ENCODE measurements at regions not wholly inside any gene's neighbourhood (a gene's known extent, or its start where the extent isn't known, plus 50 kb on each side); places are given as distances from the start of the nearest gene placed in this dataset.

DNA sequence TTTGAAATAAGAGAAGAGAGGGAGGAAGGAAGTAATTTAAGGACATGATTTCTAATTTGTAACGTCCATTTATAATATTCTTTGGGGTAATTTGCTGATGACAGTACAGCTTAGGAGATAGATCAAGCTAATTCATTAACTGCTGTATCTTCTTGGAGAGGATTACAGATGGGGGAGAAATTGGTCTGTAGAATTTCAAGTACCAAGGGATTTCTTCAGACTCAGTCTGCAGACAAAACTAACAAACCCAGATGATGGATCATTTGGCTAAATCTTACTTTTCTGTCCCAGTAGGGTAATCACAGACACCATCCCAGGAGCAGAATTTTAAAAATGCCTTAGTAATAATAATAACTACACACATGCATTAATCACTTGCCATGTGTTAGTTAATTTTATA, 711.8 kb downstream of the KCNJ2 start:
- TF ChIP-seq, protein P1, sequence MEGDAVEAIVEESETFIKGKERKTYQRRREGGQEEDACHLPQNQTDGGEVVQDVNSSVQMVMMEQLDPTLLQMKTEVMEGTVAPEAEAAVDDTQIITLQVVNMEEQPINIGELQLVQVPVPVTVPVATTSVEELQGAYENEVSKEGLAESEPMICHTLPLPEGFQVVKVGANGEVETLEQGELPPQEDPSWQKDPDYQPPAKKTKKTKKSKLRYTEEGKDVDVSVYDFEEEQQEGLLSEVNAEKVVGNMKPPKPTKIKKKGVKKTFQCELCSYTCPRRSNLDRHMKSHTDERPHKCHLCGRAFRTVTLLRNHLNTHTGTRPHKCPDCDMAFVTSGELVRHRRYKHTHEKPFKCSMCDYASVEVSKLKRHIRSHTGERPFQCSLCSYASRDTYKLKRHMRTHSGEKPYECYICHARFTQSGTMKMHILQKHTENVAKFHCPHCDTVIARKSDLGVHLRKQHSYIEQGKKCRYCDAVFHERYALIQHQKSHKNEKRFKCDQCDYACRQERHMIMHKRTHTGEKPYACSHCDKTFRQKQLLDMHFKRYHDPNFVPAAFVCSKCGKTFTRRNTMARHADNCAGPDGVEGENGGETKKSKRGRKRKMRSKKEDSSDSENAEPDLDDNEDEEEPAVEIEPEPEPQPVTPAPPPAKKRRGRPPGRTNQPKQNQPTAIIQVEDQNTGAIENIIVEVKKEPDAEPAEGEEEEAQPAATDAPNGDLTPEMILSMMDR (IDR thresholded peaks at IDR 0.05), result no peak
- TF ChIP-seq POLR2AphosphoS5 (IDR thresholded peaks at IDR 0.05) (no peak), POLR2A (IDR thresholded peaks at IDR 0.05) (no peak), EP300 (IDR thresholded peaks at IDR 0.05) (no peak)

All from stomach (tissue), 4 donors.